ENCODE measurements at regions not wholly inside any gene's neighbourhood (a gene's known extent, or its start where the extent isn't known, plus 50 kb on each side); places are given as distances from the start of the nearest gene placed in this dataset.

DNA sequence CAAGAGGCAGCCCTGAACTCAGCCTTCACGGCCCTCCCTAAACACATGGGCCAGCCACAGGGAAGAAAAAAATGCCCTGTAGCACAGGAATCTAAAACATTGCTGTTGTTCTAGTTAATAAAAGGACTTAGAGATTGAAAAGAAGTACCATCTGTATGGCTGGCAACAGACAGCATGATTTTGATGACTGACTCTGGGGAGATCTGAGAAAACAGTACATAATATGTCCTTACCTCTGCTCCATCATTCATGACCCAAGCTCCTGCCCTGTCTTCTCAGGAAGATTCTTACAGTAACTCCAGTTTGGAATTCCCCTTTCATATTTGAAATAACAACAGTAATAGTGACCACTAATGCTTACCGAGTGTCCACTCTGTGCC lies 244.2 kb downstream of the ETS1 start:
- intact Hi-C loops (cut with micrococcal nuclease) (loop anchor here (1.0 to 2.0 kb wide), 8 partner anchors 33 to 494 kb away; no protein-coding TSS in a partner anchor), dilution Hi-C loops (cut with MboI; ENCODE audit: extremely low pct_ligation_motif_present, low sequenced_read_pairs) (no loop called here)
- H3K4me1 ChIP-seq (ENCODE audit: control insufficient read depth, extremely low read depth, insufficient read depth, low read length), result peaks cover 31% of the 10 kb centered on the region
- H3K9ac ChIP-seq (replicated peaks; ENCODE audit: extremely low read depth, insufficient read depth, low read length), result peak overlapping the region; percentile 46
- TSS peak; percentile 90 for BruUV-seq (replicated peaks)
- H3K9me3 ChIP-seq (replicated peaks; ENCODE audit: control insufficient read depth, insufficient read depth, low read length), result no peaks in the 10 kb centered on the region
- H3K4me3 ChIP-seq (replicated peaks in 1 of 3; ENCODE audit: insufficient read depth in 1 of 3, low read depth in 1 of 3, low read length in 3 of 3), result no peak overlapping the region
- no peak overlapping the region for H2AFZ ChIP-seq (ENCODE audit: low read depth, low read length)
- H3K36me3 ChIP-seq (ENCODE audit: control insufficient read depth in 2 of 2, extremely low read depth in 1 of 2, insufficient read depth in 2 of 2, low read length in 2 of 2), result no peaks in the 10 kb centered on the region
- H3K9me1 ChIP-seq (replicated peaks; ENCODE audit: control insufficient read depth, extremely low read depth, insufficient read depth, low read length), result no peaks in the 10 kb centered on the region
- ChIA-PET POLR2A (no interaction called here), CTCF (interaction anchor here (0.9 to 1.6 kb wide), 8 partner anchors 9 to 488 kb away, joined by 3 to 11 read pairs (median 4); no protein-coding TSS in a partner anchor)
- peak overlapping the region; percentile 83 for H3K27ac ChIP-seq (ENCODE audit: insufficient read depth, low read depth, low read length)
- H3K4me2 ChIP-seq (ENCODE audit: insufficient read depth, low read length), result no peak overlapping the region
- DNase-seq (ENCODE audit: low read depth, low spot score), result no peak
- no peaks in the 10 kb centered on the region for H4K20me1 ChIP-seq (replicated peaks; ENCODE audit: control insufficient read depth, extremely low read depth, insufficient read depth, low read length)
- TF ChIP-seq MYC (IDR thresholded peaks at IDR 0.05; ENCODE audit: low read depth, low read length) (no peak), GATA2 (IDR thresholded peaks at IDR 0.05; ENCODE audit: insufficient read depth, insufficient read length, low read depth, low read length) (no peak), JUN (IDR thresholded peaks at IDR 0.05; ENCODE audit: borderline replicate concordance, insufficient read depth, insufficient read length, low read depth) (no peak), POLR2AphosphoS5 (IDR thresholded peaks at IDR 0.05; ENCODE audit: insufficient read depth, low read depth, low read length) (no peak), POLR2A (IDR thresholded peaks at IDR 0.05; ENCODE audit: low read depth, low read length) (no peak), EZH2 (IDR thresholded peaks at IDR 0.05; ENCODE audit: borderline replicate concordance, low read depth, low read length, severe bottlenecking) (no peak), FOS (IDR thresholded peaks at IDR 0.05; ENCODE audit: borderline replicate concordance, insufficient read depth, low read length) (no peak)
- TF ChIP-seq, protein P1, sequence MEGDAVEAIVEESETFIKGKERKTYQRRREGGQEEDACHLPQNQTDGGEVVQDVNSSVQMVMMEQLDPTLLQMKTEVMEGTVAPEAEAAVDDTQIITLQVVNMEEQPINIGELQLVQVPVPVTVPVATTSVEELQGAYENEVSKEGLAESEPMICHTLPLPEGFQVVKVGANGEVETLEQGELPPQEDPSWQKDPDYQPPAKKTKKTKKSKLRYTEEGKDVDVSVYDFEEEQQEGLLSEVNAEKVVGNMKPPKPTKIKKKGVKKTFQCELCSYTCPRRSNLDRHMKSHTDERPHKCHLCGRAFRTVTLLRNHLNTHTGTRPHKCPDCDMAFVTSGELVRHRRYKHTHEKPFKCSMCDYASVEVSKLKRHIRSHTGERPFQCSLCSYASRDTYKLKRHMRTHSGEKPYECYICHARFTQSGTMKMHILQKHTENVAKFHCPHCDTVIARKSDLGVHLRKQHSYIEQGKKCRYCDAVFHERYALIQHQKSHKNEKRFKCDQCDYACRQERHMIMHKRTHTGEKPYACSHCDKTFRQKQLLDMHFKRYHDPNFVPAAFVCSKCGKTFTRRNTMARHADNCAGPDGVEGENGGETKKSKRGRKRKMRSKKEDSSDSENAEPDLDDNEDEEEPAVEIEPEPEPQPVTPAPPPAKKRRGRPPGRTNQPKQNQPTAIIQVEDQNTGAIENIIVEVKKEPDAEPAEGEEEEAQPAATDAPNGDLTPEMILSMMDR (IDR thresholded peaks at IDR 0.05; ENCODE audit: extremely low read depth in 1 of 2, insufficient read depth in 1 of 2, low read depth in 1 of 2, low read length in 2 of 2), result no peak
- TF ChIP-seq, protein P2, sequence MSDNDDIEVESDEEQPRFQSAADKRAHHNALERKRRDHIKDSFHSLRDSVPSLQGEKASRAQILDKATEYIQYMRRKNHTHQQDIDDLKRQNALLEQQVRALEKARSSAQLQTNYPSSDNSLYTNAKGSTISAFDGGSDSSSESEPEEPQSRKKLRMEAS (IDR thresholded peaks at IDR 0.05; ENCODE audit: insufficient read depth, insufficient read length), result no peak
- FAIRE-seq, result no peak
- H3K27me3 ChIP-seq (ENCODE audit: control insufficient read depth in 2 of 2, insufficient read depth in 2 of 2, low read length in 2 of 2), result no peaks in the 10 kb centered on the region
- H3K79me2 ChIP-seq (ENCODE audit: control insufficient read depth, insufficient read depth, low read length), result no peaks in the 10 kb centered on the region

Data from endothelial cell of umbilical vein (primary cell).